Esophagus squamous epithelium (tissue), 4 donors: ENCODE measurements at regions not wholly inside any gene's neighbourhood (a gene's known extent, or its start where the extent isn't known, plus 50 kb on each side); places are given as distances from the start of the nearest gene placed in this dataset.

ENCODE experiments used
- CTCF ChIP-seq, 6 experiments: fragments of 450-650 bp in 4 of 6; fragments of 200-600 bp in 2 of 6; sonication (generic) in 2 of 6; IDR thresholded peaks; one replicate each; pipeline ENCODE4 v1.5.1; 2016 to 2019; ENCODE audit warnings: antibody characterized with exemption in 6 of 6, mild to moderate bottlenecking in 4 of 6, moderate library complexity in 4 of 6
- POLR2A ChIP-seq, 4 donors: fragments of 450-650 bp; IDR thresholded peaks; one replicate each; pipeline ENCODE4 v1.6.1; 2017; ENCODE audit warnings: antibody characterized with exemption in 4 of 4, mild to moderate bottlenecking in 4 of 4, moderate library complexity in 3 of 4

GRCh38 chr22:35174401-35175038, 82.8 kb upstream of the HMGXB4 start:
- no peak for TF ChIP-seq CTCF (IDR thresholded peaks at IDR 0.05)
- TF ChIP-seq POLR2A (IDR thresholded peaks at IDR 0.05): no peak
